Frontal cortex (tissue), 3 donors: ENCODE measurements at regions not wholly inside any gene's neighbourhood (a gene's known extent, or its start where the extent isn't known, plus 50 kb on each side); places are given as distances from the start of the nearest gene placed in this dataset.
"Not testable (repeated sequence)": the region's sequence is repeated elsewhere in the genome, so short reads cannot be mapped to it uniquely, and the experiment has no call there.

Experiments
- DNase-seq, 2 donors: peaks; one replicate each; pipeline ENCODE4 v3.0.0; 2012; ENCODE audit warnings: low spot score in 2 of 2
- FAIRE-seq: peaks from 2 replicates; lab custom pipeline; 2012; peaks lifted over from hg19 to GRCh38; lab: Jason Lieb, UNC
- donor health status: control.
- donor health status: control.
- donor health status: control.

DNA sequence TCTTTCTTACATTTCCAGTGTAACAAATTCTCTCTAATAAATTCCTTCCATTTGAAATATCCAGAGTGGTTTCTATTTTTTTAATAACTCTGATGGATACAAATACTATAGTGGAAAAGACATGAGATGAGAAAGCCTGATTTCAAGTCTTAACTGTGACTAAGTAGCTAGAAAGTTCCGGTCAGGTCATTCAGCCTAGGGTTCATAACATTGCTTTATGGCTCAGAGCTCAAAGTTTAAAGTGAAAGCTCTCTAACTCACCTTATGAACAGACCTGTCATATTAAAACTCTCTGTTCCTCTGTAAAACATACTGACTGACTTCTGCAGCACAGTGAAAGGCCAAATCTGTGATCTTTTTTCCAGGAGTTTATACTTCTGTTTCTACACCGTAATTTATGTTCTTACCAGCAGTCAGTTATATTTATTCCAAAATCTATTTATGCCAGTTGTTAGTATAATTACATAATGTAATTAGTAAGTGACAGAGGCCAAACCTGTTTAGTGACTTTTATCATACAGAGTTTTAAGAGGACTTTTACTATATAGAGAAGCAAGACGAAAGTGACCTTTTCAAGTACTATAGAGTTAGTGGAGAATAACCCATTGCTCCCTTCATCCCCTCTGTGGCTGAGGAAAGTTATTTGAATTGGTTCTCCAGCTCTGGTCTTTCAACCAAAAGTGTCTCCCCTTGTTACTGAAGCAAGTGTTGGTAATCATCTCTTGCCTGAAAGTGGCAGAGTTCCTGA lies 118.8 kb upstream of the PDE1A start:
- DNase-seq (no peak), FAIRE-seq (no peak)

DNA sequence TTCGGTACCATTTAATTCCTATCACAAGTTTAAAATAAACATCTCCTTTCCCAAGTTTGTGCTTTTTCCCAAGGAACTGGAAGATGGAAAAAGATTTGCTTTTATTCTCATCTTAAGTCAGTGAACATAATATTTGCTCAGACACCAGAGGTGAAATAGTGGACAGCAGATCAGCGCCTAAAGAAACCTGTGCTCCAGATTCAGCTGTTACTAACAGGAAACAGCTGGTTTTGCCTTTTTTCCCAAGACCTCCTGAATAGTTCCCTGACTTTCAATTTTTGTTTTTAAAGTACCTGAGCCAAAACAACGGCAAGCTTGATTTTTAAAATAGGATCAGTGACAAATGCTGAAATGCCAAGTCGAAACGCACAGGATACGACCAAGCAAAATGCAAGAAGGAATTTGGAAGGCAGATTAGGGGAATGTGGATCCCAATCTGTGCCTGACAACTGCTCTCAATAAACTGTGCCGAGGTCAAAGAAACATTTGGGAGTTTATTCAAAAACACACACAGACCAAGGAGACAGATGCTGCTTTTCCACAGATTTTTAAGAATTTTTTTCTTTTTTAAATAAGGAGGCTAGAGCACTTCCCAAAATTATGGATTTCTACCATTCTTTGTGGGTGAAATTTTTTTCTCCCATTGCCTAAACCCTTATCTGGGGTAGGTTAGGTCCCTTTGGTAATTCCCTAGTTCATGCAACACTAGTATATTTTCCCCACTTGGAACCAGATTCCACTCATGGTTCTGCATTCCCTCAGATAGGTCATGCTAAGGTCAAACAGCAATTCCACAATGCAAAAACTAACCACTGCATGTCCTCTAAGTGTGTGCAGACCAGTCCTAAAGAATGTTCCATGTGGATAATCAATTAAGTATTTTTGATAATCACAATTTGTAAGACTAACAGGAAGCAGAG lies 121.5 kb upstream of the PDE1A start:
- FAIRE-seq: no peak
- no peak for DNase-seq

DNA sequence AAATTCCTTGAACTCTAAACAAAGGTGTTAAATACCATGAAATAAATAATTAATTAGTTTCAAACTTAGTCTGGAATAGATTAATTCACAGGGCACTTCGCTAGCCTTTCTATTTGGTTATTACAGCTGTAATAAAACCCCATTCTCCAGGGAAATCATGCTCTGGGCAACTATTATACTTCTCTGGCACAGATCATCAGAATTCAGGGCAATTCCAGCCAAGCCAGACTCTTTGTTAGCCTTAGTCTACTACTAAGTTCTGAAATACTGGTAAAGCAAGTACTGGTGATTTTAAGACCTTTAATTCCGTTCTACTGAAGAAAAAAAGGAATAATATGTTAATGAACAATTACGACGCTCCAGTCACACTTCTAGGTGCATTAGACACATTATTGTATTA lies 123.4 kb upstream of the PDE1A start:
- FAIRE-seq (no peak), DNase-seq (no peak)

DNA sequence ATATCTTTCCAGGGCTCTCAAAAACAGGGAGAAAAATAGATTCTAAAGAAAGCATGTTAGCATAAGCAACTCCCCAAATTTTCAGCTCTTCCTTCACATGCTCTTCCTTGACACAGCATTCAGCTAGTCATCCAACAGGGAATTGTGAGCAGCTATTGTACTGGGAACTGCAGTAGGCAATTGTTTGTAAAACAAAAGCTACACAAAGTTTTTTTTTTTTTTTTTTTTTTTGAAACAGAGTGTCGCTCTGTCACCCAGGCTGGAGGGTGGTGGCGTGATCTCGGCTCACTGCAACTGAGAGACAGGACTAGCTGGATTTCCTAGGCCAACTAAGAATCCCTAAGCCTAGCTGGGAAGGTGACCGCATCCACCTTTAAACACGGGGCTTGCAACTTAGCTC lies 125.4 kb upstream of the PDE1A start:
- peak in 1 of 2 donors; percentile 20 for DNase-seq
- peak; percentile 90 for FAIRE-seq

DNA sequence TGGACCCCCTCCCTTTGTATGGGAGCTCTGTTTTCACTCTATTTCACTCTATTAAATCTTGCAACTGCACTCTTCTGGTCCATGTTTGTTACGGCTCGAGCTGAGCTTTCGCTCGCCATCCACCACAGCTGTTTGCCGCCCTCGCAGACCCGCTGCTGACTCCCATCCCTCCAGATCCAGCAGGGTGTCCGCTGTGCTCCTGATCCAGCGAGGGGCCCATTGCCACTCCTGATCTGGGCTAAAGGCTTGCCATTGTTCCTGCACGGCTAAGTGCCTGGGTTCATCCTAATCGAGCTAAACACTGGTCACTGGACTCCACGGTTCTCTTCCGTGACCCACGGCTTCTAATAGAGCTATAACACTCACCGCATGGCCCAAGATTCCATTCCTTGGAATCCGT lies 125.9 kb upstream of the PDE1A start:
- FAIRE-seq, DNase-seq: not testable (repeated sequence)

DNA sequence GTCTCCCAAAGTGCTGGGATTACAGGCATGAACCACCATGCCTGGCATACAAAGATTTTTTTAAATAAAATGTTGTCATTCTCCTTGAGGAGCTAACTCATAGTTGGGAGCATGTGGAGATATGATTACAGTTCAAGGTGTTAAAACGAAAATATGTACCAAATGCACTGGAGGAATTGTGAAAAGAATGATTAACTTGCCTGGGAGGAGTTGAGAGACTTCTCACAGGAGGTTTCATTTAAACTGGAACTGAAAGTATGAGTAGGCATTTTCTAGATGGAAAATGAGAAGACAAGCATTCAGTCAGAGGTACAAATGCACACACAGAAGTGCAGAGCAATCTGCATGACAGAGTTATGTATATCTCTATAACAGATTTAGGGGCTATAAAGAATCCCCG lies 126.6 kb upstream of the PDE1A start:
- DNase-seq: no peak
- FAIRE-seq: no peak

DNA sequence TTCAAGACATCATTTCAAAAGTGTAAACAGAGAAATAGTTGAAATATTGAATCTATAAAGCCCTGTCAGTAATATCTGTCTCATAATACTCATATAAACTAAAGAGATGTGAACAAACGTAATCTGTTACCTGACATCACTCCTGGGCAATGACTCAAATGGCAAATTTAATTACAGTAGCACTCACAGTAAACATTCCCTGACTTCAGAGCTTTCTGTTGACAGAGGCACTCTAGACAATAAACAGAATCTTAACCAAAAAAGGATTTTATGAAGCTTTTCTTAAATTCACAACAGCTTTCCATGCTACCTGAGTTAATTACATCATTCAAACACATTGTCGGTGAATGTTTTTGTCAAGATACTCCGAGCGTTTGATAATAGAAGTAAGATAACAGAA lies 128.1 kb upstream of the PDE1A start:
- no peak for DNase-seq
- no peak for FAIRE-seq

DNA sequence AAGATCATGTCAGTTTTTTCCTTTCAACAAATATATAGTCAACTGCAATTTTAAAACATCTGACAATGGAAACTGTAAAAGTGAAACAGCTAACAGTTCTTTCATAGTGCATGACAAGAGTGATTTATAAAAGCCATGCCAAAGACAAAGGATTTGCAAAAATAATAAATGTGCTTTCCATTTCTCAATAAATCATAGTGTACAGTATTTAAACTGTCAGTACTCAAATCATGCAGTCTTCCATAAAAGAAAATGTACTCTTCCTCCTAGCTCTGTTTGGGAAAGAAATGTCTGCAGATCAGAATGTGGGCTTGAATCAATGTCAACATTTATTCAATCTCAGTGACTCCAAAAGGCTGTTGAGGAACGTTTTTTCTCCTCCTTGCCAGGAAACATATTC lies 131.7 kb upstream of the PDE1A start:
- no peak for DNase-seq
- FAIRE-seq: no peak

DNA sequence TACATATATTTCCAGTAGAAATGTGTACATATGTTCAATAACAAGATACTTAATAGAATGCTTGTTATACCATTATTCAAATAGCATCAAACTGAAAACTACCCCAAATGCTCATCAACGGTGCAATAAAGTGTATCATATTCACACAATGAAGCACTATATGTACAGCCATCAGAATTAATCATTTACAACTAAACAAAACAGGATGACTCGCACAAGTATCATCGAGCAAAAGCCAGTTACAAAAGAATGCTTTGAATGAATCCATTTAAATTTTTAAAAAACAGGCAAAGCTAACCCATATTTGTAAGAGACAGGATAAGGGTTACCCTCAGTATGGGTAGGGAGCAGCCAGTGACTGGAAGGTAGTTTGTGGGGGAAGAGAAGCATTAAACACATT lies 132.8 kb upstream of the PDE1A start:
- no peak for DNase-seq
- FAIRE-seq: no peak

DNA sequence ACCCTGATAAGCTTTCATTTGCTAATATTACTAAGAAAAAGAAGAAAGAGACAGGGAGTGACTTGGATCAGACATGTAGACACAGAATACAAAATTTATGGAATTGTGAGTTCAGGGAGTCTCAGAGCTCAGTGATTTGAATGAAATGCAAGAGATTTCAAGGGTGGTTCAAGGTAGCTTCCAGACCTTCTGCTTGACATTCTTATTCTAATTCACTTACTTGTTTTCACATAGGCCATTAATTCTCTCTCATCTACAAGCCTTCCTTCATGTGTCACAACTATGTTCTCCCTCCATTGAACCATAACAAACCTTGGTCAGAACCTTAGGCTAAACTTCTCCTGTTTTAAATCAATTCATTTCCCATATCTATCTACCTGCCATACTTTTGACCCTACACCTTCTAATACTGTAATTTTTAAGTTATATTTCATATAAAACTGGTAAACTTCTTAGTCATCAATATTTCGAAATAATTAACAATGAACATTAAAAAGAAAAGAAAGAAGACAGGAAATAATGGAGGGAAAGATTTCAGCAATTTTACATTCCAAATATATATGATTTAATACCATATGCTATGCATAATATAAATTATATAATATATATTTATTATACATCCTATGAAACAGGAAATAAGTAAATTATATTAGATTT lies 139.2 kb upstream of the PDE1A start:
- FAIRE-seq: no peak
- no peak for DNase-seq

DNA sequence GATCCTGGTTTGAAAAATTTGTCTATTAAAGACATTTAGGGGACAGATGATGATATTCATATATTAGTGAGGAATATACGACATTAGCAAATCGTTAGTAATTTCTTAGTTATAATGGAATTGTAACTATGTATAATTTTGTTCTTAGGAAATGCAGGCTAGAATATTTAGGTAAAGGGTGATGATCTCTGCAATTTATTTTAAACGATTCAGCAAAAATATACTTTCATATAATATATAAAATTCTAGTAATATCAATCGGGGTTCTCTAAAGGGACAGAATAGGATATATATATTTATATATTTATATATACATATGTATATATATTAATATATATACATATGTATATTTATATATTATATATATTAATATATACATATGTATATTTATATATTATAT lies 142.5 kb upstream of the DNAJC10 start:
- DNase-seq (no peak), FAIRE-seq (no peak)

DNA sequence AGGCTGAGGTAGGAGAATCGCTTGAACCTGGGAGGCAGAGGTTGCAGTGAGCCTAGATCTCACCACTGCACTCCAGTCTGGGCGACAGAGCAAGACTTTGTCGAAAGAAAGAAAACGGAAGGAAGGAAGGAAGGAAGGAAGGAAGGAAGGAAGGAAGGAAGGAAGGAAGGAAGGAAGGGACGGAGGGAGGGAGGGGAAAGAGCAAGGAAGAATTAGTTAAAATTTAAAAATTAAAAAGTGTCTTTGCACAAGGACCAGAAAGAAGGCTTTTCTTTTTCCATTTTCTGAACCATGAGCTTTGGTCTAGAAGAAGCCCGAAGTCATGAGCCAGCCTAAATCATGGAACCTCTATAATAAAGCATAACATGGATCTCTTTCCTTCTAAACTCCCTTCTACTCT lies 138.2 kb upstream of the DNAJC10 start:
- DNase-seq (no peak), FAIRE-seq (no peak)

DNA sequence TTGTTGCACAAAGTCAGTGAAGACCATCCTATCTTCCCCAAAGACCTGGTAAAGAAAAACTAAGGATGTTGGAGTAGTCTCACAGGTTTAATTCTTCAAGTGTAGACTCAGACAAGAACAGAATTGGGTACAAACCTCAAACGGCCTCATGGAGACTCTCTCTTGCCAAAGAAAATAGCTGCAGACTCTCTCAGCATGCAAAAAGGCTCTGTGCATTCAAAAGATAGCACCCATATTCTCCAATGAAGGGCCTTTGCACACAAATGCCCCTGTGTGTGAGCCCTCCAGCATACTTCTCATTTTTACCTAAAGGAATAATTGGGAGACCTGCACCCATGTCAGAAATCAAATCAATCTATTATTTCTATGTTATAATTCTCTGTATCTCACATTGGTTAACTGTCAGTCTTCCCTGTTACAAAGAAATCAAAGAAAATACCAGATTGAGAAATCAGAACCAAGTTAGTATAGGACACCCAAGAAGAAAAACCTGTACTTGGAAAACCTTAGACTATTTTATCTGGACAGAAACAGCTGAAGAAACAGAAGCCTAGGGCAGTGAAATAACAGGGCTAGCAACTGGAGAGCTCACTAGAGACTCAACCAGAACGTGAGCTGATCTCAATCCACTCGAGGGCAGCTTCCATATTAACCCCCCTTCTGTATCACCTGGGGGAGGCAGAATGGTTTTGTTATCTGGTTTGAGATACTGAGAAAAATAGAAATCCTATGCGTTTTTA lies 134.7 kb upstream of the DNAJC10 start:
- DNase-seq: no peak
- FAIRE-seq: no peak

DNA sequence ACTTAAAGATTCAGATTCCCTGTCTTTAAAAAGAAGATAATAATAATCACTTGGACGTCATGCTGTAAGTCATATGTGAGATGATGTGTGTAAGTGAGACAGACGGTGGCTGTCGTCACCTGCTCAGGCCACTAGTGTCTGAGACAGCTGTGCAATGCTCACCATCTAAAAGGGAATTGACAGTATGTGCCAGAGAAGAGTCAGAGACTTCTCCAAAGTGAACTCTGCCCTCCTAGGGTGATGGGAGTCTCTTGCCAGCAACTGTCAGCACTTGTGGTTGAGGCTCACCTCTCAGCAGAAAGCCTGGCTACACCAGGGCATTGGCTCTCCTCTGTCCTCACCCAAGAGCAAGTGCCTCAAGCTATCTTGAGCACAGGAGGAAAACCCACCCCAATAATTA lies 131.6 kb upstream of the DNAJC10 start:
- no peak for FAIRE-seq
- DNase-seq: no peak

DNA sequence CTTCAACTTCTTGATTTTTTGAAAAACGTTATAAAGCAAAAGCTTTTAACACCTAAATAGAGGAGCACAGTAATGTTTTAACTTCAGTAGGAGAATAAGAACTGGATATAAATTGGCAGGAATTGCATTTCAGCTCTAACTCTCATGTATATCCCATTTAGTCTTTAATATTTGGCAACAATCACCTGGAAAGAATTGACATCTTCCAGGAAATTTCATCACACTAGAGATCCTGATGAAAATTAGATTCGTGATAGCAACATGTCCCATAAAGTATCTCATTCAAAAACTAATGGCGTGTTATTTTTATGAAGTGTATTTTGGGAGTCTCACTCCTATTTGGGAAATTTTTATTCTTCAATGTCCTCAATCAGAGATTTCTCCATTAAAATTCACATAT lies 131.1 kb upstream of the DNAJC10 start:
- no peak for FAIRE-seq
- DNase-seq: no peak

DNA sequence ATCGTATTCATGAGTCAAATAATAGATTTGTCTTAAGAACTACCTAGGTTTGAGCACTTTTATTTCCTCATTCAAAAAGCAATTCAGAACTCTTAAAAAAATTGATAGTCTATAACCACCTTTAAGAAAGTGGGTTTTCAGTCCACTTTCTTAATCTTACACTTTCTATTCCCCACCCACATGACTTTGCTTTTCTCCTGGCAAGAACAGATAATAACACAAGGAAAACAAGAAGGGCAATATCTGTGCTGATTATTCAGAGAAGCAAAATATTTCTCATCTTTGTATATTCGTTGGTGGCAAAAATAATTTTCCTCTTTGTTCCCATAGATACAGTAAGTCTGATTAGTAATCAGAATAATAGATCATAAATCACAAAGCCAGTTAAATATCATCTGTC lies 130.6 kb upstream of the DNAJC10 start:
- FAIRE-seq (no peak), DNase-seq (no peak)

DNA sequence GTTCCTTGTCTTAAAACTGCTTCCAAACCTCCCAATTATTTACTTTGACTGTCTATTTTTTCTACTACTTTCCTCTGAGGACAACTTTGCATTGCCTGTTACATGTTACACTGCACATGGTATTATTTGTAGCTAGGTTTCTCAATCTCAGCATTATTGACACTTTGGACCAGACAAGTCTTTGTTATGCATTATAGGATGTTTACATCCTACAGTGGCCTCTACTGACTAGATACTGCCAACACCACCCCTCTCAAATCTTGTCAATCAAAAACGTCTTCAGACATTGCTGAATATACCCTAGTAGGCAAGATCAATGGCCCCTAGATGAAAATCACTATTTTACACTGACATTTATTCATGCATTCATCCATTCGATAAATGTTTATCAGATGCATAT lies 129.6 kb upstream of the DNAJC10 start:
- DNase-seq: no peak

DNA sequence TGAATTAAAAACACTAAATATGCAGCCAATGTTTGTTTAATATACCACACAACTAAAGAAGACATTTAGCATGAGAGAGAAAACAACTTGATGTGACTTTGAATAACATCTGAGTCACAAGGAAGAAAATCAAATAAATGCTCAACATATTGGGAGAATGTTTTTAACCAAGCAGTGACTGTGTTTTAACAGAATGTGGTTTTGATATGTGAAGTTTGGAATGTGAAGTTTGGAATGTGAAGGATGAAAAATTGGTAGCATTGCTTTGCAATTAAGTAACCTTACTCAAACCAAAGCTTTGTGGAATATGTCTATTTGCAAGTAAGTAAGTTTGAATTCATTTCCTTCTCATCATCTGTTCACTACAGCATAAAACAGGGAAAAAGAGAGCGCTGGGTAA lies 128.2 kb upstream of the DNAJC10 start:
- no peak for FAIRE-seq

More for the DNA sequence above, 129.6 kb upstream of the DNAJC10 start:
- no peak for FAIRE-seq

DNA sequence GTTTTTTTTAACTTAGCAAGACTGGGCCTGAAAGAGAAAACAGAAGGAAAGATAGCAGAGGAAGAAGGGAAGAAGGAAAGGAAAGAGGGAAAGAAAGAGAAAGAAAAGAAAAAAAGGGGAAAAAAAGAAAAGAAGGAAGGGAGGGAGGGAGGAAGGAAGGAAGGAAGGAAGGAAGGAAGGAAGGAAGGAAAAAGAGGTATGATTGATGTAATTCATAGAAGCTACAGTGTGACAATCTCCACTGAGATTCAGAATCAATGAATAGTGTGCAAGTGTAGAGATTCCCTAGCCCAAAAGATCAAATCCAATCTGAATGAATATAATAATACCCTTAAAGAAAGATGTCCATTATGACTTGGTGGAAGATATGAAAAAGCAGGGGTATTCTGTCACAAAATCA lies 126.9 kb upstream of the DNAJC10 start:
- no peak for FAIRE-seq
- no peak for DNase-seq

More for the DNA sequence above, 128.2 kb upstream of the DNAJC10 start:
- no peak for DNase-seq

DNA sequence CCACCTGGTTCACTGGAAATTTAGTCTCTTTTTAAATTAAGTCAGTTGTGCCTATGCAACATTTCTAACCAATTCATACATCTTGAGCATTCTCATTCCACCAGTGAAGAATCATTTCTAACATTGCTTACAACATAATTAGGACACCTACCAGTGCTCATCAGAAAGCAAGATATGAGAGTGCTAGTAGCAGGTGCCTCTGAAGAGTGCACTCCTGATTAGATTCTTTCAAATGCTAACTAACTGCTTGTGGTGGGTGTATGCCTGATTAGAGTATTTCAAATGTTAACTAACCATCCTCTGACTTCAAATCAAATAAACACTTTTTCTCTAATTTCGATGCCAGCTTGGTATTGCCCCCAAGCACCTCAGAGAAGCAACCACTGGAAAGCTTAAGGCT lies 124.3 kb upstream of the DNAJC10 start:
- DNase-seq: no peak
- no peak for FAIRE-seq
